SJCRH30 (cell line): ENCODE measurements at regions not wholly inside any gene's neighbourhood (a gene's known extent, or its start where the extent isn't known, plus 50 kb on each side); places are given as distances from the start of the nearest gene placed in this dataset.

ENCODE experiments used
- DNase-seq, 2 experiments: peaks; one replicate each; pipeline ENCODE4 v3.0.0-alpha.2; 2015 to 2020
- H3K27ac ChIP-seq: fragments of 250-450 bp; sonication (Bioruptor Pico); 2 replicates; pipeline ENCODE4 v1.5.1; 2020; ENCODE audit warnings: mild to moderate bottlenecking, moderate library complexity
- H3K27me3 ChIP-seq: fragments of 250-450 bp; sonication (Bioruptor Pico); 2 replicates; pipeline ENCODE4 v1.5.1; 2020; ENCODE audit warnings: mild to moderate bottlenecking, moderate library complexity
- H3K36me3 ChIP-seq: fragments of 250-450 bp; sonication (Bioruptor Pico); 2 replicates; pipeline ENCODE4 v1.5.1; 2020; ENCODE audit warnings: mild to moderate bottlenecking, moderate library complexity
- H3K4me1 ChIP-seq: fragments of 250-450 bp; sonication (Bioruptor Pico); 2 replicates; pipeline ENCODE4 v1.5.1; 2020; ENCODE audit warnings: mild to moderate bottlenecking, moderate library complexity
- H3K4me3 ChIP-seq: fragments of 250-450 bp; sonication (Bioruptor Pico); 2 replicates; pipeline ENCODE4 v1.5.1; 2020; ENCODE audit warnings: mild to moderate bottlenecking, moderate library complexity
- H3K9me3 ChIP-seq: fragments of 250-450 bp; sonication (Bioruptor Pico); replicated peaks from 2 replicates; pipeline ENCODE4 v1.5.1; 2020; ENCODE audit warnings: mild to moderate bottlenecking, moderate library complexity

- H3K4me3 ChIP-seq, result no peak overlapping the region
- DNase-seq, result no peak
- no peaks in the 10 kb centered on the region for H3K36me3 ChIP-seq
- H3K27me3 ChIP-seq, result no peaks in the 10 kb centered on the region
- no peak overlapping the region for H3K27ac ChIP-seq
- H3K4me1 ChIP-seq, result no peaks in the 10 kb centered on the region
- no peaks in the 10 kb centered on the region for H3K9me3 ChIP-seq
Observed at GRCh38 chr16:62965831-62966230, 929.6 kb upstream of the CDH8 start.

- DNase-seq, result no peak
- Histone ChIP-seq H3K36me3 (no peaks in the 10 kb centered on the region), H3K4me1 (no peaks in the 10 kb centered on the region), H3K27me3 (no peaks in the 10 kb centered on the region), H3K9me3 (no peaks in the 10 kb centered on the region), H3K4me3 (no peak overlapping the region), H3K27ac (no peak overlapping the region)
Observed at GRCh38 chr16:62963846-62964245, 927.6 kb upstream of the CDH8 start.

GRCh38 chr16:62955033-62955349 lies 918.8 kb upstream of the CDH8 start:
- no peaks in the 10 kb centered on the region for H3K4me1 ChIP-seq

GRCh38 chr16:62954144-62955032 lies 918.1 kb upstream of the CDH8 start:
- Histone ChIP-seq H3K4me3 (no peak overlapping the region), H3K9me3 (no peaks in the 10 kb centered on the region), H3K27me3 (peaks cover 5% of the 10 kb centered on the region), H3K27ac (no peak overlapping the region), H3K4me1 (no peaks in the 10 kb centered on the region), H3K36me3 (no peaks in the 10 kb centered on the region)
- DNase-seq, result no peak

More at GRCh38 chr16:62955033-62955349, 918.8 kb upstream of the CDH8 start:
- Histone ChIP-seq H3K27me3 (peaks cover 5% of the 10 kb centered on the region), H3K4me3 (no peak overlapping the region), H3K36me3 (no peaks in the 10 kb centered on the region), H3K9me3 (no peaks in the 10 kb centered on the region), H3K27ac (no peak overlapping the region)
- DNase-seq, result no peak

GRCh38 chr16:62950351-62950750 lies 914.1 kb upstream of the CDH8 start:
- Histone ChIP-seq H3K4me3 (no peak overlapping the region), H3K27me3 (no peaks in the 10 kb centered on the region; the same call in 1 of the 2 replicates)
- DNase-seq, result no peak

GRCh38 chr16:62940569-62940968 lies 904.3 kb upstream of the CDH8 start:
- Histone ChIP-seq H3K9me3 (no peaks in the 10 kb centered on the region), H3K4me1 (no peaks in the 10 kb centered on the region), H3K27me3 (peaks cover 13% of the 10 kb centered on the region; the same call in 1 of the 2 replicates), H3K4me3 (no peak overlapping the region), H3K27ac (no peak overlapping the region), H3K36me3 (no peaks in the 10 kb centered on the region)
- DNase-seq, result no peak

More at GRCh38 chr16:62950351-62950750, 914.1 kb upstream of the CDH8 start:
- Histone ChIP-seq H3K36me3 (no peaks in the 10 kb centered on the region), H3K27ac (no peak overlapping the region), H3K4me1 (no peaks in the 10 kb centered on the region), H3K9me3 (no peaks in the 10 kb centered on the region)

- Histone ChIP-seq H3K27me3 (peaks cover 13% of the 10 kb centered on the region), H3K4me1 (no peaks in the 10 kb centered on the region), H3K9me3 (no peaks in the 10 kb centered on the region), H3K4me3 (no peak overlapping the region), H3K27ac (no peak overlapping the region), H3K36me3 (no peaks in the 10 kb centered on the region)
- DNase-seq, result no peak
Observed at GRCh38 chr16:62939687-62940086, 903.4 kb upstream of the CDH8 start.

- H3K4me1 ChIP-seq, result no peaks in the 10 kb centered on the region
Observed at GRCh38 chr16:62933929-62934328, 897.7 kb upstream of the CDH8 start.

GRCh38 chr16:62929593-62929992 lies 893.4 kb upstream of the CDH8 start:
- Histone ChIP-seq H3K27me3 (no peaks in the 10 kb centered on the region; the same call in 1 of the 2 replicates), H3K4me1 (no peaks in the 10 kb centered on the region), H3K4me3 (no peak overlapping the region), H3K9me3 (no peaks in the 10 kb centered on the region), H3K36me3 (no peaks in the 10 kb centered on the region), H3K27ac (no peak overlapping the region)
- DNase-seq, result no peak

More at GRCh38 chr16:62933929-62934328, 897.7 kb upstream of the CDH8 start:
- no peak overlapping the region for H3K4me3 ChIP-seq
- DNase-seq, result no peak
- H3K27ac ChIP-seq, result no peak overlapping the region
- no peaks in the 10 kb centered on the region for H3K36me3 ChIP-seq
- H3K9me3 ChIP-seq, result no peaks in the 10 kb centered on the region
- H3K27me3 ChIP-seq, result peaks cover 10% of the 10 kb centered on the region

GRCh38 chr16:62927122-62927521 lies 890.9 kb upstream of the CDH8 start:
- Histone ChIP-seq H3K4me3 (no peak overlapping the region), H3K27ac (no peak overlapping the region), H3K27me3 (no peaks in the 10 kb centered on the region), H3K36me3 (no peaks in the 10 kb centered on the region), H3K4me1 (no peaks in the 10 kb centered on the region), H3K9me3 (no peaks in the 10 kb centered on the region)
- DNase-seq, result no peak

GRCh38 chr16:62926121-62926801 lies 890.0 kb upstream of the CDH8 start:
- Histone ChIP-seq H3K9me3 (no peaks in the 10 kb centered on the region), H3K36me3 (no peaks in the 10 kb centered on the region), H3K27ac (no peak overlapping the region), H3K27me3 (no peaks in the 10 kb centered on the region), H3K4me3 (no peak overlapping the region), H3K4me1 (no peaks in the 10 kb centered on the region)
- no peak for DNase-seq

GRCh38 chr16:62921904-62922303 lies 885.7 kb upstream of the CDH8 start:
- H3K4me3 ChIP-seq, result no peak overlapping the region
- no peaks in the 10 kb centered on the region for H3K9me3 ChIP-seq
- DNase-seq, result peak in 1 of 2 experiments; percentile 16

GRCh38 chr16:62913924-62914323 lies 877.7 kb upstream of the CDH8 start:
- Histone ChIP-seq H3K4me3 (no peak overlapping the region), H3K4me1 (peaks cover 11% of the 10 kb centered on the region), H3K9me3 (no peaks in the 10 kb centered on the region), H3K27ac (no peak overlapping the region), H3K36me3 (no peaks in the 10 kb centered on the region), H3K27me3 (no peaks in the 10 kb centered on the region)
- no peak for DNase-seq

More at GRCh38 chr16:62921904-62922303, 885.7 kb upstream of the CDH8 start:
- Histone ChIP-seq H3K27ac (no peak overlapping the region), H3K4me1 (no peaks in the 10 kb centered on the region), H3K36me3 (no peaks in the 10 kb centered on the region), H3K27me3 (no peaks in the 10 kb centered on the region)

GRCh38 chr16:62913333-62913732 lies 877.1 kb upstream of the CDH8 start:
- H3K27ac ChIP-seq, result no peak overlapping the region
- H3K27me3 ChIP-seq, result no peaks in the 10 kb centered on the region
- no peak for DNase-seq
- no peaks in the 10 kb centered on the region for H3K9me3 ChIP-seq
- H3K4me3 ChIP-seq, result no peak overlapping the region
- H3K4me1 ChIP-seq, result peaks cover 11% of the 10 kb centered on the region
- no peaks in the 10 kb centered on the region for H3K36me3 ChIP-seq

- H3K36me3 ChIP-seq, result no peaks in the 10 kb centered on the region
- H3K27me3 ChIP-seq, result no peaks in the 10 kb centered on the region
- no peak overlapping the region for H3K4me3 ChIP-seq
- no peak for DNase-seq
- no peaks in the 10 kb centered on the region for H3K9me3 ChIP-seq
- H3K27ac ChIP-seq, result no peak overlapping the region
- H3K4me1 ChIP-seq, result no peaks in the 10 kb centered on the region
Observed at GRCh38 chr16:62909597-62909996, 873.4 kb upstream of the CDH8 start.
